SU-DHL-6 (cell line): ENCODE measurements at regions not wholly inside any gene's neighbourhood (a gene's known extent, or its start where the extent isn't known, plus 50 kb on each side); places are given as distances from the start of the nearest gene placed in this dataset.

Experiments used
- EZH2phosphoT487 ChIP-seq: fragments of 200-600 bp; sonication (generic), shearing (Covaris generic); conservative IDR thresholded peaks from 2 replicates; pipeline ENCODE4 v1.6.1; 2018; ENCODE audit warnings: mild to moderate bottlenecking, antibody characterized with exemption, low read length, moderate library complexity, mixed read lengths
- TF ChIP-seq, protein P1 (sequence below): fragments of 200-600 bp; sonication (generic); IDR thresholded peaks from one replicate; pipeline ENCODE4 v1.5.1; 2017; ENCODE audit warnings: antibody characterized with exemption, mild to moderate bottlenecking, low read length, moderate library complexity; ENCODE audit not compliant: insufficient read depth, poor library complexity, severe bottlenecking

DNA sequence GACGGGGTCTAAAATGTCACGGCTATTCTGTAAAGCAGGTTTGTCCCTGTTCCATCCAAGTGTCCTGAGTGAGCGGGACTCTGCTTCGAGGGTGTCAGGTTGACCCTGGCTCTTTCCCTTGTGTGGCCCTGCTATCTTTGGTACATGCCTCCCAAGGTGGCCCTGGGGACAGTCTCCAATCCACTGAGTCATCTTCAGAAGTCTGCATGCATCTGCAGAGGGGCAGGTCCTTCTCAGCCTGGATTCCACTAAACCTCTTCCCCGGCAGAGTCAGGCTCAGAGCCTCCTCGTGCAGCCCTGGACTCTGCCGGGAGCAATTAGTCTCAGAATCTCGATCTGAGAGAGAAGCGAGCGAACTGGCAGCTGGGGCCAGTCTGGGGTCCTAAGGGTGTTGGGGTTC lies 50.1 kb upstream of the KCNJ15 start:
- TF ChIP-seq, protein P1, sequence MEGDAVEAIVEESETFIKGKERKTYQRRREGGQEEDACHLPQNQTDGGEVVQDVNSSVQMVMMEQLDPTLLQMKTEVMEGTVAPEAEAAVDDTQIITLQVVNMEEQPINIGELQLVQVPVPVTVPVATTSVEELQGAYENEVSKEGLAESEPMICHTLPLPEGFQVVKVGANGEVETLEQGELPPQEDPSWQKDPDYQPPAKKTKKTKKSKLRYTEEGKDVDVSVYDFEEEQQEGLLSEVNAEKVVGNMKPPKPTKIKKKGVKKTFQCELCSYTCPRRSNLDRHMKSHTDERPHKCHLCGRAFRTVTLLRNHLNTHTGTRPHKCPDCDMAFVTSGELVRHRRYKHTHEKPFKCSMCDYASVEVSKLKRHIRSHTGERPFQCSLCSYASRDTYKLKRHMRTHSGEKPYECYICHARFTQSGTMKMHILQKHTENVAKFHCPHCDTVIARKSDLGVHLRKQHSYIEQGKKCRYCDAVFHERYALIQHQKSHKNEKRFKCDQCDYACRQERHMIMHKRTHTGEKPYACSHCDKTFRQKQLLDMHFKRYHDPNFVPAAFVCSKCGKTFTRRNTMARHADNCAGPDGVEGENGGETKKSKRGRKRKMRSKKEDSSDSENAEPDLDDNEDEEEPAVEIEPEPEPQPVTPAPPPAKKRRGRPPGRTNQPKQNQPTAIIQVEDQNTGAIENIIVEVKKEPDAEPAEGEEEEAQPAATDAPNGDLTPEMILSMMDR = no peak
- no peak for TF ChIP-seq EZH2phosphoT487
